ENCODE measurements at regions not wholly inside any gene's neighbourhood (a gene's known extent, or its start where the extent isn't known, plus 50 kb on each side); places are given as distances from the start of the nearest gene placed in this dataset.

DNA sequence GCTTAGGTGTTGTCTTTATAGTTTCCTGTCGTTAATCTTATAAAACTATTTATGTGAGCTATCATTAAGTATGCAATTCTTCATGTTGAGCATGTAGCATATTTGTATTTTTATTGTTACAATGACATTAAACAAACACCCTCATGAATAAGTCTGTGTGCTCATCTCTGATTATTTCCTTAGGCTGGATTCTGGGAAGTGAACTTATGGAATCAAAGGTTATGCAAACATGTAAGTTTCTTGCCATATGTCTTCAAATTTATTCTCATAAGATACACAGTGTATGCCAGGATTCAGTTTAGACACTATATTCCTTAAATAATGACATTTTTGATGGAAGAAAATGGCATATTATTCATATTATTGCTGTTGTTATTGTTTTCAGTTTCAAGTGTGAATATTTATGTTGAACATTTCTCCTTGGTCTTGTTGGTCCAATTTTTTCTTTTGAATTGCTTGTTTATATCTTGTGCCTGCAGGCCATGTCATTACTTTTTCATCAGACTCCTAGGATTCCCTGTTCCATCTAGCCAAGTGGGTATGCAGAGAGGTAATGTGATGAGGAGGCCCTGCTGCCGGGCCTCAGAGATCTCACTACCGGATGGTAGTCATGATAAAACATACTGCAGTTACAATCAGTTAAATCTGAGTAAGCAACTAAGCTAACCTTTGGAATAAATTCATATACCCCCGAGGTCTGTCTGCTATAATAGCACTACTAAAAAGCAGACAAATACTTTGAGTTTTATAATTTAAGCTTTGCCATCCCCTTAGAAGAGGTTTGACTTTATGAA, 684.3 kb upstream of the SGO1 start:
- H3K27ac Mint-ChIP-seq = no peak overlapping the region
- no peaks in the 10 kb centered on the region for H3K27me3 Mint-ChIP-seq
- no peak overlapping the region for H3K4me3 Mint-ChIP-seq
- peaks cover 16% of the 10 kb centered on the region for H3K9me3 Mint-ChIP-seq
- ATAC-seq (no peak), DNase-seq (ENCODE audit: low spot score) (no peak)
- no peaks in the 10 kb centered on the region for H3K4me1 Mint-ChIP-seq (ENCODE audit: low read depth in 2 of 2)
- no peaks in the 10 kb centered on the region for H3K36me3 Mint-ChIP-seq

- H3K36me3 Mint-ChIP-seq = no peaks in the 10 kb centered on the region
- peaks cover 7% of the 10 kb centered on the region for H3K9me3 Mint-ChIP-seq
- H3K4me3 Mint-ChIP-seq = no peak overlapping the region
- no peaks in the 10 kb centered on the region for H3K4me1 Mint-ChIP-seq (ENCODE audit: low read depth in 2 of 2)
- no peak for DNase-seq (ENCODE audit: low spot score)
- no peak for ATAC-seq
- H3K27me3 Mint-ChIP-seq = no peaks in the 10 kb centered on the region
- H3K27ac Mint-ChIP-seq = no peak overlapping the region
Observed at GRCh38 chr3:20865803-20866202, 679.8 kb upstream of the SGO1 start.

- Mint-ChIP-seq H3K36me3 (no peaks in the 10 kb centered on the region), H3K9me3 (peaks cover 7% of the 10 kb centered on the region), H3K4me1 (ENCODE audit: low read depth in 2 of 2) (no peaks in the 10 kb centered on the region), H3K27me3 (no peaks in the 10 kb centered on the region), H3K27ac (no peak overlapping the region), H3K4me3 (no peak overlapping the region)
- ATAC-seq (no peak), DNase-seq (ENCODE audit: low spot score) (no peak)
Observed at GRCh38 chr3:20861454-20861853, 675.4 kb upstream of the SGO1 start.

- H3K36me3 Mint-ChIP-seq = no peaks in the 10 kb centered on the region
- H3K9me3 Mint-ChIP-seq = peaks cover 7% of the 10 kb centered on the region
- no peak for DNase-seq (ENCODE audit: low spot score)
Observed at GRCh38 chr3:20857636-20858035, 671.6 kb upstream of the SGO1 start.

DNA sequence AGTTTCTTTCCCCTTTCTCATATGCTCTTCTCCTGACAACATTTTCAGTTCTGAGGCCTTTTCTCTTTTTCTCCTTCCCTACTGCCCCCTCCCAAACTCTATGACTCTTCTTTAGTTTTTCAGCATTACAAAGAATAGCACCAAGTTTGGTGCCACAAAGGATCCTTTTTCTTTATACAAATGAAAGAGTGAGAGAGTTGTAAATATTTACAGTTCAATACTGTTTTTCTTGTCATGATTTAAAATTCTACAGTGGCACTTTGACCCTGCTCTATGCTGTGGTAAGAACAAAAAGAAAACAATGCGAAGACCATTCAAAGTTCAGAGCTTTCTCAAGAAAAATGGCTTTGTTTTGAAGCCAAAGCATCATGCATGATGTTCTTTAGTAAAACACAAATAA, 667.9 kb upstream of the SGO1 start:
- no peak overlapping the region for H3K4me3 Mint-ChIP-seq
- no peak for DNase-seq (ENCODE audit: low spot score)
- no peaks in the 10 kb centered on the region for H3K36me3 Mint-ChIP-seq
- no peaks in the 10 kb centered on the region for H3K4me1 Mint-ChIP-seq (ENCODE audit: low read depth in 2 of 2)
- no peak for ATAC-seq
- H3K9me3 Mint-ChIP-seq = peaks cover 7% of the 10 kb centered on the region
- H3K27me3 Mint-ChIP-seq = no peaks in the 10 kb centered on the region
- no peak overlapping the region for H3K27ac Mint-ChIP-seq

More at GRCh38 chr3:20857636-20858035, 671.6 kb upstream of the SGO1 start:
- no peak for ATAC-seq
- H3K27ac Mint-ChIP-seq = no peak overlapping the region
- no peaks in the 10 kb centered on the region for H3K27me3 Mint-ChIP-seq
- no peaks in the 10 kb centered on the region for H3K4me1 Mint-ChIP-seq (ENCODE audit: low read depth in 2 of 2)
- H3K4me3 Mint-ChIP-seq = no peak overlapping the region

GRCh38 chr3:20852712-20853111, 666.7 kb upstream of the SGO1 start:
- H3K27me3 Mint-ChIP-seq = no peaks in the 10 kb centered on the region
- no peaks in the 10 kb centered on the region for H3K4me1 Mint-ChIP-seq (ENCODE audit: low read depth in 2 of 2)
- no peak overlapping the region for H3K4me3 Mint-ChIP-seq
- ATAC-seq (no peak), DNase-seq (ENCODE audit: low spot score) (no peak)
- H3K9me3 Mint-ChIP-seq = peaks cover 12% of the 10 kb centered on the region
- no peak overlapping the region for H3K27ac Mint-ChIP-seq
- H3K36me3 Mint-ChIP-seq = no peaks in the 10 kb centered on the region

- no peak for ATAC-seq
- Mint-ChIP-seq H3K27me3 (no peaks in the 10 kb centered on the region), H3K27ac (no peak overlapping the region)
Observed at GRCh38 chr3:20849975-20850374, 664.0 kb upstream of the SGO1 start.

GRCh38 chr3:20846832-20847231, 660.8 kb upstream of the SGO1 start:
- Mint-ChIP-seq H3K4me3 (no peak overlapping the region), H3K27me3 (no peaks in the 10 kb centered on the region), H3K36me3 (no peaks in the 10 kb centered on the region), H3K4me1 (ENCODE audit: low read depth in 2 of 2) (no peaks in the 10 kb centered on the region), H3K9me3 (peaks cover 27% of the 10 kb centered on the region), H3K27ac (no peak overlapping the region)
- DNase-seq (ENCODE audit: low spot score) (no peak), ATAC-seq (no peak)

More at GRCh38 chr3:20849975-20850374, 664.0 kb upstream of the SGO1 start:
- peaks cover 13% of the 10 kb centered on the region for H3K9me3 Mint-ChIP-seq
- DNase-seq (ENCODE audit: low spot score) = no peak
- no peak overlapping the region for H3K4me3 Mint-ChIP-seq
- H3K4me1 Mint-ChIP-seq (ENCODE audit: low read depth in 2 of 2) = no peaks in the 10 kb centered on the region
- H3K36me3 Mint-ChIP-seq = no peaks in the 10 kb centered on the region

DNA sequence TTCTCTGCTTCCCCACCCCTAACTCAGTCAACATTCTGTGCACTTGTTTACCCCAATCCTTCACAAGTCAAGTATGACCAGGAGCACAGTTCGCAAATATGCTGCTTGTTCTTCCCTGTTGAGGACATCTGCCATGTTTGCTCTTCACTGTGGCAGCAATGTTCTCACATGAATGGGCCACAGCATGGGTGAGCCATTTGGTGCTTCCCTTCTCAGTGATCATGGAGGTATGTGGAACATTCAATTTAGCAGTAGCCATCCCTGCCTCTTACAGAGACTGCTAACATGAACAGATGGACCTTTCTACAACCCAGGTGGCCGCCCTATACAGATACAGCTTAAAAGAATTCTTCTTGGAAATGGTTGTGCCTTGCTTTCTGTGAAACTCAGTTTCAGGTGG, 660.1 kb upstream of the SGO1 start:
- no peaks in the 10 kb centered on the region for H3K27me3 Mint-ChIP-seq
- H3K36me3 Mint-ChIP-seq = no peaks in the 10 kb centered on the region
- H3K4me3 Mint-ChIP-seq = no peak overlapping the region
- H3K4me1 Mint-ChIP-seq (ENCODE audit: low read depth in 2 of 2) = no peaks in the 10 kb centered on the region
- DNase-seq (ENCODE audit: low spot score) = no peak
- no peak overlapping the region for H3K27ac Mint-ChIP-seq
- H3K9me3 Mint-ChIP-seq = peaks cover 28% of the 10 kb centered on the region
- no peak for ATAC-seq

DNA sequence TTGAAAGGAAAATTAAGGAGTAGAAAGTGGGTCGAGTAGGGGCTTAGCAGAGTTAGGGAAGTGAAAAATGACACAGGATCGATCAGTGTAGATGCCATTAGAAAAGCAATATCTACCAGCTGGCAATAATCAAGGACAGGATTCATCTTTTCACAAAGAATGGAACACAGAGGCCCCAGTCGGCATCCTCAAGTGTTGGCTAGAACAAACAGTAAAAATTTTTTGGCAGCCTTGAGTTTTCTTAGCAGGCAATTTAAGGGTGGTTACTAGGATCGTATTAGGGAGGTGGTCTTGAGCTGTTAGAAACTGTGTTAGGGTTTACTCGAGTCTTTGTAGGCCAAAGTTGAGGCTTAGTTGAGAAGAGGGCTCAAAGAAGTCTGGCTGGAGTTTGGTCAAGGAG, 658.8 kb upstream of the SGO1 start:
- Mint-ChIP-seq H3K27ac (no peak overlapping the region), H3K4me3 (no peak overlapping the region), H3K27me3 (no peaks in the 10 kb centered on the region), H3K9me3 (peaks cover 25% of the 10 kb centered on the region), H3K36me3 (no peaks in the 10 kb centered on the region), H3K4me1 (ENCODE audit: low read depth in 2 of 2) (no peaks in the 10 kb centered on the region)
- DNase-seq (ENCODE audit: low spot score) = no peak
- ATAC-seq = no peak

DNA sequence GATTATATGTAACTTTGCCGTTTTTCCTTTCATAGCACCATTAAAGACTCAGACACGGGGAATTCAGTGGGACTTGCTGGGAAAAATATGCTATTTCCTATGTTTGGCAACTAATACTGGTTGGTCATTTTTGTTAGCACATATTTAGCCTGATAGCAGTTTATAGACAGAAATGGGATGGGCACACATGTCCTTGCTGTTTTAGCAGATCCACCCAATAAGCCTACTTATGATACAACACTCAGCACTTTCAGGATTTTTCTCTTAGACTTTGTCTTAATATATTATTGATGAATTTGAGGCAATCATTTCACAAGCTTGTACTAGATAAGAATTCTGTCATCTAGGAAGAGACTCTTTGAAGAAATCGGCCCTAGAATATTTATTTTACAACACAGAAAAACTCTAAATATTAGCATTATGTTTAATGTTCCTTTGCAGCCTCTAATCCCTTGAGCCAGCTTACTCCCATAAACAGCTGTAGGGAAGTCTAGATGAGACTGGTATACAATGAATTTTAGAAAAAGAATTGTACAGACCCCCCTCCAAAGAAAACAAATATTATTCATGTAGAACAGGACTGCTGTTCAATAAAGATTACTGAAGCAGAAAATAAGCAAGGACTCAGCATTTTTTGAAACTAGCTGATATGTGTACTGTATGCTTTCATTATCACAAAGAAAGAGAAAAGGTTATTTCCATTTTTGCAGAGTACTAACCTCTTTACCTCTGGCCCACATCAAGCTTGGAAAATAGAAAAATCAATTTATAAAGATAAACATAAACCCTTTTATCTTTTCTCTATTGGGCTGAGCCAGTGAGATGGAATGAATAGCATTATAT, 656.8 kb upstream of the SGO1 start:
- Mint-ChIP-seq H3K4me1 (ENCODE audit: low read depth in 2 of 2) (no peaks in the 10 kb centered on the region), H3K27me3 (no peaks in the 10 kb centered on the region), H3K4me3 (no peak overlapping the region), H3K36me3 (no peaks in the 10 kb centered on the region), H3K9me3 (peaks cover 16% of the 10 kb centered on the region), H3K27ac (no peak overlapping the region)
- ATAC-seq (no peak), DNase-seq (ENCODE audit: low spot score) (no peak)

GRCh38 chr3:20842002-20842401, 656.0 kb upstream of the SGO1 start:
- Mint-ChIP-seq H3K9me3 (peaks cover 16% of the 10 kb centered on the region), H3K4me1 (ENCODE audit: low read depth in 2 of 2) (no peaks in the 10 kb centered on the region), H3K27ac (no peak overlapping the region), H3K4me3 (no peak overlapping the region), H3K27me3 (no peaks in the 10 kb centered on the region), H3K36me3 (no peaks in the 10 kb centered on the region)
- DNase-seq (ENCODE audit: low spot score) (no peak), ATAC-seq (no peak)

- DNase-seq (ENCODE audit: low spot score) (no peak), ATAC-seq (no peak)
- no peaks in the 10 kb centered on the region for H3K4me1 Mint-ChIP-seq (ENCODE audit: low read depth in 2 of 2)
Observed at GRCh38 chr3:20837676-20838302, 651.8 kb upstream of the SGO1 start.

GRCh38 chr3:20836801-20837200, 650.8 kb upstream of the SGO1 start:
- H3K36me3 Mint-ChIP-seq = peaks cover 6% of the 10 kb centered on the region
- no peaks in the 10 kb centered on the region for H3K4me1 Mint-ChIP-seq (ENCODE audit: low read depth in 2 of 2)
- ATAC-seq (no peak), DNase-seq (ENCODE audit: low spot score) (no peak)
- peaks cover 13% of the 10 kb centered on the region for H3K9me3 Mint-ChIP-seq
- H3K4me3 Mint-ChIP-seq = no peak overlapping the region
- no peaks in the 10 kb centered on the region for H3K27me3 Mint-ChIP-seq
- no peak overlapping the region for H3K27ac Mint-ChIP-seq

More at GRCh38 chr3:20837676-20838302, 651.8 kb upstream of the SGO1 start:
- Mint-ChIP-seq H3K27ac (no peak overlapping the region), H3K9me3 (peaks cover 16% of the 10 kb centered on the region), H3K27me3 (no peaks in the 10 kb centered on the region), H3K36me3 (peaks cover 6% of the 10 kb centered on the region), H3K4me3 (no peak overlapping the region)
